Neuron (in vitro differentiated cells): ENCODE measurements at regions not wholly inside any gene's neighbourhood (a gene's known extent, or its start where the extent isn't known, plus 50 kb on each side); places are given as distances from the start of the nearest gene placed in this dataset.
"Not testable (repeated sequence)": the region's sequence is repeated elsewhere in the genome, so short reads cannot be mapped to it uniquely, and the experiment has no call there.

ENCODE experiments used
- H2AFZ ChIP-seq: one replicate; pipeline ENCODE4 v1.6.1; 2013; ENCODE audit warnings: low read depth, mild to moderate bottlenecking, inconsistent platforms, low read length, moderate library complexity
- H3K27me3 ChIP-seq: one replicate; pipeline ENCODE4 v1.6.1; 2013; ENCODE audit warnings: low read length; ENCODE audit not compliant: insufficient read depth
- H3K36me3 ChIP-seq: one replicate; pipeline ENCODE4 v1.6.1; 2013; ENCODE audit warnings: low read length; ENCODE audit not compliant: insufficient read depth
- H3K4me1 ChIP-seq: one replicate; pipeline ENCODE4 v1.6.1; 2013; ENCODE audit warnings: low read length; ENCODE audit not compliant: insufficient read depth
- H3K4me3 ChIP-seq: 2 replicates; pipeline ENCODE4 v1.5.1; 2013; ENCODE audit warnings: mild to moderate bottlenecking, low read length, moderate library complexity
- H3K9me3 ChIP-seq: one replicate; pipeline ENCODE4 v1.6.1; 2013; ENCODE audit warnings: low read length

DNA sequence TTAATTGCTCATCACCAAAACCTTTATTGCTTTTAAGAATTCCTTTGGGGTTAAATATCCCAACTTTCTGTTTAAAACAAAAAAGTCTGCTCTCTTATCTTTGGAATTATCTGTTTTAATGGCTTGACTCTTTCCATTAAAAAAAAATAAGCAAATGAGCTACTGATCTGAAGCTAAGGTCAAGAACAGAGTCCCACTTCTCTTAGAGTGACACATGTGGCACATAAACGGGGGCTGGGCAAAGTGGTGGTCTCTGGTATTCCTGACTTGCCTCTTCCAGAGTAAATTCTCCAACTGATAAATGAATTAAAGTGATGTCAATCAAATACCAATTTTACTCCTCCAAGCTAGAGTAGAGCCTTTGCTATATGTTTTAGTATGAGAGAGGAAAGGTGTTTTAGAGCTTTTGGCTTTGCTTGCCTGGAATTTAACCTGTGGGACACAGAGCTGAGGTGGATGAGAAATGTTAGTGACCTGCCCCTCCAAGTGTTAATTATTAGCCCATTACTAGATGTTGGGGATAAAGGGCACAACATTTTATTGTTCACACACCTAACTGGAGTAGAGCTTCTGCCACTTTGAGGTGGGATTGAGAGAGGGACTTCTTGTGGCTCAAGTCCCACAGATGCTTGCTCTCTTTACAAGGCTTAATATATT, 864.0 kb downstream of the LRRIQ3 start:
- no peaks in the 10 kb centered on the region for H3K36me3 ChIP-seq
- H3K4me3 ChIP-seq: no peak overlapping the region
- H3K9me3 ChIP-seq: no peaks in the 10 kb centered on the region
- H3K27me3 ChIP-seq: no peaks in the 10 kb centered on the region
- H2AFZ ChIP-seq: no peak overlapping the region
- no peaks in the 10 kb centered on the region for H3K4me1 ChIP-seq

DNA sequence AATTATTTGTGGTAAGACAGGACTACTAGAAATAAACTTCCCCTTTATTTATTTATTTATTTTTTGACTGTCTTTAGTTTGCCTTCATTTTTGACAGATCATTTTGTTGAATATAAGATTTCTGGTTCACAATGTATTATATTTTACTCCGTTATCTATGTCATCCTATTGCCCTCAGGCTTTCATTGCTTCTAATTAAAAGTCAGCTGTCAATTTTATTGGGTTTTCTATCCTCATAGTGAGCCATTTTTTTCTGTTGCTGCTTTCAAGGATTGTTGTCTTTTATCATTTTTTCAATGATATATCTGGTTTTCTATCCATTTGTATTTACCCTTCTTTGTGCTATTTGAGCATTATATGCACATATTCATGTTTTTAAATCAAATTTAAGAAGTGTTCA, 866.2 kb downstream of the LRRIQ3 start:
- Histone ChIP-seq H3K4me3 (no peak overlapping the region), H3K27me3 (no peaks in the 10 kb centered on the region), H3K9me3 (no peaks in the 10 kb centered on the region), H3K4me1 (no peaks in the 10 kb centered on the region), H2AFZ (no peak overlapping the region), H3K36me3 (no peaks in the 10 kb centered on the region)

DNA sequence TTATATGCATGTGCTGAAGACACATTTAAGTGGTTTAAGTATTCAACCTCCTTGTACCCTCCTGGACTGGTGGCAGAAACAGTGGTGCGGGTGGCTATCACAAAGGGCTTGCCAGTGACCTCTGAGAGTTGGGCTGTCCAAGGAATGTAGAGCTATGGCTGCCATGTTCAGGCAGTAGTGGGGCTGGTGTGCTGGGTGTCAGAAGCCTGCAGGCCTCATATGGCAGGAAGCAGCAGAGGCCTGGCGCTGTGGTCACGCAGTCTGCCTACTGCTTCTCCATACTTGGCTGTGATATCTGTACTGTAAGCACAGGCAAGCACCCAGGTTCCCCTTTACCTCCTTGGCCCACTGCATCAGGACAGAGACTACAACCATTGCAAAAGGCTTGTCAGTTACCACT, 870.0 kb downstream of the LRRIQ3 start:
- no peaks in the 10 kb centered on the region for H3K36me3 ChIP-seq
- H2AFZ ChIP-seq: no peak overlapping the region
- no peaks in the 10 kb centered on the region for H3K9me3 ChIP-seq
- no peaks in the 10 kb centered on the region for H3K4me1 ChIP-seq
- no peak overlapping the region for H3K4me3 ChIP-seq
- H3K27me3 ChIP-seq: no peaks in the 10 kb centered on the region

DNA sequence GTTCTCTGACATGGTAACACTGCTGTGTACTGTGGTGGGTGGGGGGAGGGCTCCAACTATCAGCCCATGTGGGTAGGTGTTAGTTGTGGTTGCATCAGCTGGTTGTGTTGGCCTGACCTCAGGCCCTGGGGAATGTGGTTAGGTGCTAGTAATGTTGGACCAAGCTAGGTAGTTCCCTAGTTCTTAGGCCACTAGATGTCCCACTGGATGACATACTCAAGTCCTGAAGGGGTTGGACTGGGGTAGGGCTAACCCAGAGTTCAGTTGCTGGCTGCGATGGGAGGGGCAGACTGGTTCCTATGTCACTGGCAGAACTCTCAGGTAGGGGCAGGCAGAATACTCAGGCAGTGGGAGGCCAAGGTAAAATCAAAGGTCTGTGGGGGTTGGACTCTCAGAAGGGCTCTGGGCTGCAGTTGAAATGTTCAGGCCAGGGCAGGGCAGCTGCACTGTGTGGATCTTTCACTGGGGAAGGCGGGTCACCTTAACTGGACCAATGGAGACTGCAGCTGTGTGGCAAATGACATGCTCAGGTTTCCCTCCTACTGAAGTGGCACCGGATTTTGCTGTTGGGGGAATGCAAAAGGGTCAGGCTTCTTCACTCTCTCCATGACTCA, 870.7 kb downstream of the LRRIQ3 start:
- no peaks in the 10 kb centered on the region for H3K9me3 ChIP-seq
- H3K36me3 ChIP-seq: no peaks in the 10 kb centered on the region
- no peaks in the 10 kb centered on the region for H3K4me1 ChIP-seq
- no peak overlapping the region for H3K4me3 ChIP-seq
- no peaks in the 10 kb centered on the region for H3K27me3 ChIP-seq
- H2AFZ ChIP-seq: no peak overlapping the region

DNA sequence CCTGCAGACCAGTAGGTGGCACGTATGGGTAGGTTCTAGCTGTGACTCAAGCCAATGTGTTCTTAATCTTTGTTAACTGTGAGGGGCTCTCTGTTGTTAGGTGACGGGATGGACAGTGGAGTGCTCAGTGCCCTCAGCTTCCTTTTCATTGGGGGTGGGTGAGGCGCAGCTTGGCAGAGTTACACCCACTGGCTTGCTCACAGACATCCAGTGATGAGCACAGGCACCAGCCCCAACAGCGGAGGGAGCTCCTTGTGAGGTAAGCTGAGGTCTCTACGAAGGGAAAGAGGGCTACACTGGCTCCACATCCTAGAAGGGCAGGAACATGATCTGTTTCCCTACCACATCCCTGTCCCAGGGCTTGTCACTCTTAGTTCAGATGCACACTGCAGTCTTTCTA, 871.3 kb downstream of the LRRIQ3 start:
- Histone ChIP-seq H3K9me3 (no peaks in the 10 kb centered on the region), H3K36me3 (no peaks in the 10 kb centered on the region), H3K27me3 (no peaks in the 10 kb centered on the region), H2AFZ (no peak overlapping the region), H3K4me3 (no peak overlapping the region), H3K4me1 (no peaks in the 10 kb centered on the region)

DNA sequence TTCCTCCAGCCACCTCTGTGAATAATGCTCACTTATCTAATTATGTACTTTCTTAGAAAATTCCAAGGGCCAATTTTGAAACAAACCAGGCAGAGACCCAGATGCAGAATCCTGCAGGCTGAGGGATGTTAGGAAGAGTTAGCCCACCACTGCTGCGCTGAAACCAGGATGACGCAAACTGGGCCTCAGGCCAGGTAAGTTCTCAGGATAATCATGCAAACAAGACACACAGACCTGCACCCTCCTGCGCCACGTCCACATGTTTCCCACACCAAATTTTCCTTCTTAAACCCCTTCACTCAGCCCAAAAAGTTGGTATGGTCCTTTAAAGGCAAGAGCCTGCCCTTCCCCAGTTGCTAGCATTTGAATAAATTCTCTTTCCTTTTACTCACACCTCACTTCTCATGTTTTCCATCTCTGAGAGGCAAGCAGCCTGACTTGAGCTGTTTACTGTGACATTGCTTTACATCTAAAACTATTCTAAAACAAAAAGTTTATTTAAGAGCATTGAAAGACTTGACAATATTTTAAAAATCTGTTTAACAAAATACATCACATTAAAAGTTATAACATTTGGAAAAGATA, 887.1 kb downstream of the LRRIQ3 start:
- no peaks in the 10 kb centered on the region for H3K9me3 ChIP-seq
- no peak overlapping the region for H3K4me3 ChIP-seq
- H3K27me3 ChIP-seq: no peaks in the 10 kb centered on the region
- H2AFZ ChIP-seq: no peak overlapping the region
- no peaks in the 10 kb centered on the region for H3K4me1 ChIP-seq
- H3K36me3 ChIP-seq: no peaks in the 10 kb centered on the region

DNA sequence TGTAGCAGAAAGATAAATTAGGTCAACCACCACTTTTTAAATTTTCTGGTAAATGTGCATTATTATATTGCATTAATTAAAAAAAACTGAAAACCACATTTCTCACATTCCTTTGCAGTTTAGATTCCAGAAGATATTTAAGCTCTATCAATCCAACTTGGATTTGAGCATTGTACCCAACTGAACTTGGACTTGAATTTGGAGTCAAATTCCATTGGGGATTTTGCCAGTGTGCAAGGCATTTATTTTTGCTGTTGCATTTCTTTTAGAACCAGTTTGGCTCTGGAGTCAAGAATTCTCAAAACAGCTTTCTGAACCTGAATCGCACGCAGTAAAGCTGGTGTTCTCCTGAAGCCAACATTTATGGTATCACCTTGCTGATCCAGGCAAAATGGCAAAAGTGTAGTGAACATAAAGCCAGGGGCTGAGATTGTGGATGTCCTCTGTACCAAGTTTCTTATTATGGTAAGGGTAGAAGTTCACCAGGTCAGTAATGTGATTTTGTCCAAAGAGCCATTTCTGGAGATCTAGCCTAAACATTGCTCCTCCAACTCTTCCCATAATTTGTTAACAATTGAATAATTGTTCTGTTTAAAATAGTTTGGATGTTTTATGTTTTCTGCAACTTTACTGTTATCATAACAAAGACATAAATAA, 890.9 kb downstream of the LRRIQ3 start:
- Histone ChIP-seq H2AFZ (no peak overlapping the region), H3K4me3 (no peak overlapping the region), H3K9me3 (no peaks in the 10 kb centered on the region), H3K27me3 (no peaks in the 10 kb centered on the region), H3K36me3 (no peaks in the 10 kb centered on the region), H3K4me1 (no peaks in the 10 kb centered on the region)

DNA sequence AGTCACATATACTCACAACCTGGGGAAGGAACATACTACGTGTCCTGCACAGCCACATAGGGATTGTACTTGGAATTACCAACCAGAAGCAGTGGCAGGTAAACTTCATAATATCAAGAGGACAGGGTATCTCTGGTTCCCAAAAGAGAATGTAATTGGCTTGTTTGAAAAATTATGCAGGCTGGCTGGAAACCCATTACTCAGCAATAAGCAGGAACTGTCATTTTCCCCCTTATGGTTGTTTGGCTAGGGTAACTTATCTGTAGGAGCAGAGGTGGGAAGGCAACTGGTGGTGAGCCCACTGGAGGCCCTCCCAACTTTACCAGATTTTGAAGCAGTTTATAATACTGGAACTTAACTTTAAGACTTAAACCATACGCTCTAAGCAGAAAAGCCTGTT, 924.1 kb downstream of the LRRIQ3 start:
- H3K9me3 ChIP-seq: peaks cover 5% of the 10 kb centered on the region
- no peaks in the 10 kb centered on the region for H3K36me3 ChIP-seq
- no peak overlapping the region for H2AFZ ChIP-seq
- no peaks in the 10 kb centered on the region for H3K27me3 ChIP-seq
- no peaks in the 10 kb centered on the region for H3K4me1 ChIP-seq
- no peak overlapping the region for H3K4me3 ChIP-seq

DNA sequence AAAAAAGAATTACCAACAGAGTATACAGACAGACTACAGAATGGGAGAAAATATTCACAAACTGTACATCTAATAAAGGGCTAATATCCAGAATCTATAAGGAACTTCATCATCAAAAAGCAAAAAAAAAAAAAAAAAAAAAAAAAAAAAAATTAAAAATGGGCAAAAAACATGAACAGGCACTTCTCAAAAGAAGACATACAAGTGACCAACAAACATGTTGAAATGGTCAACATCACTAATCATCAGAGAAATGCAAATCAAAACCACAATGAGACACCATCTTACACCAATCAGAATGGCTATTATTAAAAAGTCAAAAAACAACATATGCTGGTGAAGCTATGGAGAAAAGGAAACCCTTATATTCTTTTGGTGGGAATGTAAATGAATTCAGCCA, 952.8 kb downstream of the LRRIQ3 start:
- H3K4me3 ChIP-seq, H3K27me3 ChIP-seq, H3K9me3 ChIP-seq, H3K4me1 ChIP-seq, H3K36me3 ChIP-seq, H2AFZ ChIP-seq: not testable (repeated sequence)

DNA sequence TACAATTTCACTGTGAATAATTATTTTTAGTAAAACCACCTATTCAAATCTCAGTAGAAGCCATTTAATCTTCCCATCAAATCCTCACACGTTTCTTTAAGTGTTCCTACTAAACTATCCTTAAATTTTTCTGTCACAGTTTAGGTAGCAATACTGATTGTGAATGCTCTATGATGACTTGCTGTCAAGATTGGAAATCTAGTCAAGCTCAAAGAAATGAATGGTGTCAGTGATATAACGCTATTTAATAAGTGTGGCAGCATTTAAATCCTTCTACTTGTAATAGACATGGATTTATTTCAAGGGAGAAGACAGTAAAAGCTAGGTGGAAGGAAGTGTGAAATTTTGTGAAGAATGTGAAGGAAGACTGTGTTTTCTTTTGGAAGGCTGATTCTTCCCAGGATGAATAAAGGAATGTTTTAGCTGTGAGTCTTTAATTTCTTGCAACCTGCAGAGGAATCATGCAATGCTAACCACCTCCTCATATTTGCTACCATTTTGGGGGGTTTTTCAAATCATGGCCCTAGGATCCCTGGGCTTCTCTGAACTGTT, 936.7 kb upstream of the NEGR1 start:
- no peak overlapping the region for H2AFZ ChIP-seq
- H3K9me3 ChIP-seq: no peaks in the 10 kb centered on the region
- H3K36me3 ChIP-seq: no peaks in the 10 kb centered on the region
- no peaks in the 10 kb centered on the region for H3K27me3 ChIP-seq
- H3K4me3 ChIP-seq: no peak overlapping the region
- H3K4me1 ChIP-seq: no peaks in the 10 kb centered on the region

DNA sequence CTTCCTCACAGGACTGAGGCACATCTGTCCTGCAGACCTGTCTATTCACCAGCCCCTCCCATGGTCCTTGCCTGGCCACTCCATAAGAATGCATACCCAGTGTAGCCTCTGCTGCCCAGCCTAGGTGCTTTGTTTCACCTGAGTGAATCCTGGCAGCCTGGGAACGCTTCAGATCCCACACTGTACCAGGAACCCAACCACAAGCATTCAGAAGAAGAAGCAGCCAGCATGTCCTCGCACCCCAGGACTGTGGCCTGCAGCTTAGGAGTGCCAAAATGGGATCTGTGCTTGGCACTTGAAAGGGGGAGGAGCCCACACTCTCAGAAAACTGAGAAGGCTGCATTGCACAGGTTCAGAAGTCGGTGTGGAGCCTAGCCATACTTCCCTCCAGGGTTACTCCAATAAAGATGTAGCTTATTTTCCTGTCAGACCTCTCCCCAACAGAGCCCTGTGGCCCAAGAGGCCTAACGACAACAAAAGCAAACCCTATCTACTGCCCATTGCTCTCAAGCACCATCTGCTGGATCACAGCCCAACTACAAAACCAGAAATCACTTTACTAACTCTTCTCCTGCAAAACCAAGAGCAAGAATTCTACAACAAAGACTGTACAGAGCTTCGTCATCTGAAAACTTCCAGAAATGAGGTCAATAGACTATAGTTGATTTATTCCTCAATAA, 923.1 kb upstream of the NEGR1 start:
- Histone ChIP-seq H3K36me3 (no peaks in the 10 kb centered on the region), H3K9me3 (no peaks in the 10 kb centered on the region), H3K4me3 (no peak overlapping the region), H3K4me1 (no peaks in the 10 kb centered on the region), H3K27me3 (no peaks in the 10 kb centered on the region), H2AFZ (no peak overlapping the region)

DNA sequence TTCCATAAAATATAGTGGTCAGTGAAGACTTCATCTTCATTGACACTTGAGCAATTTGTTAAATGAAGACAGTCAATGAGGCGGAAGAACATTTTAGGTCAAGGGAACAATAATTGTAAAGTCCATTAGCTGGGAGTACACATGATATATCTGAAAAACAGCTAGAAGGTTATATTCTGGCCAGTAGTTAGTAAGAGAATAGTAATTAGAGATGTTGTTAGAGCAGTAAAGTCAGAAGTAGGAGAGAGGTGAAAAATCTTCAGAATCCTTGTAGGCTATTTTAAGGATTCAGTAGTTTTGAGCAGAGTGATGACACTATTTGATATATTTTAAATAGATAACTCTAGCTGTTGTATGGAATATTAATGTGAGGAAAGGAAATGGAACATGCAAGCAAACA, 915.6 kb upstream of the NEGR1 start:
- H3K9me3 ChIP-seq: no peaks in the 10 kb centered on the region
- H3K27me3 ChIP-seq: no peaks in the 10 kb centered on the region
- peaks cover 2% of the 10 kb centered on the region for H3K4me1 ChIP-seq
- H2AFZ ChIP-seq: no peak overlapping the region
- no peak overlapping the region for H3K4me3 ChIP-seq
- no peaks in the 10 kb centered on the region for H3K36me3 ChIP-seq

DNA sequence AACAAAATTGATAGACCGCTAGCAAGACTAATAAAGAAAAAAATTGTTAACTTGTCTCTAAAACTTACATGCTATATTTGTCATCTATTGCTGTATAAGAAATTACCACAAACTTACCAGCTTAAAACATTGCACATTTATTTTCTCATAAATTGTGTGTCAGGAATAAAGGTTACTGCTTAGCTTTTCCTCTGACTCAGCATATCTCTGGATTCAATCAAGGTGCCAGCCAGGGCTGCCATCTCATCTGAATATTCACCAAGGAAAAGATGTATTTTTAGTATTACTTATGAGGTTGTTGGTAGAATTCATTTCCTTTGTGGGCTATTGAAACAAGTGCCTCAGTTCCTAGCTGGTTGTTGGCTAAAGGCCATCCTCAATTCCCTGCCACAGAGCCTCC, 912.6 kb upstream of the NEGR1 start:
- Histone ChIP-seq H2AFZ (no peak overlapping the region), H3K4me1 (peaks cover 2% of the 10 kb centered on the region), H3K27me3 (no peaks in the 10 kb centered on the region)

More for the DNA sequence above, 912.6 kb upstream of the NEGR1 start:
- no peaks in the 10 kb centered on the region for H3K9me3 ChIP-seq
- H3K36me3 ChIP-seq: no peaks in the 10 kb centered on the region
- H3K4me3 ChIP-seq: no peak overlapping the region
